Body of pancreas (tissue), 4 donors: ENCODE measurements at regions not wholly inside any gene's neighbourhood (a gene's known extent, or its start where the extent isn't known, plus 50 kb on each side); places are given as distances from the start of the nearest gene placed in this dataset.

ENCODE experiments used
- CTCF ChIP-seq, 7 experiments: fragments of 450-650 bp in 4 of 7; fragments of 200-600 bp in 3 of 7; sonication (generic) in 3 of 7; IDR thresholded peaks; one replicate each; pipeline ENCODE4 v1.5.1; 2016 to 2019; ENCODE audit warnings: antibody characterized with exemption in 7 of 7
- POLR2A ChIP-seq, 3 donors: fragments of 450-650 bp; IDR thresholded peaks; one replicate each; pipeline ENCODE4 v1.6.1; 2016; ENCODE audit warnings: antibody characterized with exemption in 3 of 3, mild to moderate bottlenecking in 2 of 3

GRCh38 chr15:25182736-25183445 lies 228.1 kb downstream of the SNRPN start:
- TF ChIP-seq CTCF (IDR thresholded peaks at IDR 0.05) (no peak), POLR2A (IDR thresholded peaks at IDR 0.05) (no peak)
